Limb (tissue), 2 donors: ENCODE measurements at regions not wholly inside any gene's neighbourhood (a gene's known extent, or its start where the extent isn't known, plus 50 kb on each side); places are given as distances from the start of the nearest gene placed in this dataset.

Source experiments
- DNase-seq, 2 donors: peaks; one replicate each; pipeline ENCODE4 v3.0.0-alpha.2; 2016; ENCODE audit errors: extremely low spot score in 2 of 2

DNA sequence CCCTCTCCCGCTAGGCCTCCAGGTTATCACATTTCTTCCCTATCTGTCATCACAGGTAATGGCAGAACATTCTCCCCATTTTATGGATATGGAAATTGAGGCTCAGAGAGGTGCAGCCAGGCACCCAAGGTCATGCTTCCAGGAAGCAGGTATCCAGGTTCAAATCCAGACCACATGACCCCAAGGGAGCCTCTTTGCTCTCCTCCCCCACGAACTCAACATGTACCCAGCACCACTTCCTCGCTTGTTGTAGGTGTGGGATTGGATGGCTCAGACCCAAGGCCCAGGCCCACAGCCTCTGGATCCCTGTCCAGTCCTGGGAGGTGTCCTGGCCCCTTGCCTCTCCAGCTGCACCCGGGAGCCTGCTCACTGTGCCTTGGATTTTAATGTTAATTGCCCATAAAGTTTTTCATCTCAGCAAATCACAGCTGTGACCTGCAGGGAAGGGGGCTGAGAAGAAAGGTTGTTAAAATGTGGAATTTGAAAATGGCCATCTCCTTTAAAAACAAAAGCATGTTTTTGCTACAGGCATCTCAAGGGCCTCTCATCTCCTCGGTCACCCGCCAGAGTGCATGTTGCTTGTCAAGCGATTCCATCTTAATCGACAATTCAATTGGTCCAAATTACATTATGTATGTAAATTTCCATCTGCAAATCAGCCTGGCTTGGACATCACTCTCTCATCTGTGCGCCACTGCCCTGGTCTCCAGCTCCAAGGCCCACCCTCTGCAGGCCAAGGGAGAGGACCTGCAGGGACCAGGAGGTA is 205.4 kb upstream of the ZMIZ1 start:
- no peak for DNase-seq

DNA sequence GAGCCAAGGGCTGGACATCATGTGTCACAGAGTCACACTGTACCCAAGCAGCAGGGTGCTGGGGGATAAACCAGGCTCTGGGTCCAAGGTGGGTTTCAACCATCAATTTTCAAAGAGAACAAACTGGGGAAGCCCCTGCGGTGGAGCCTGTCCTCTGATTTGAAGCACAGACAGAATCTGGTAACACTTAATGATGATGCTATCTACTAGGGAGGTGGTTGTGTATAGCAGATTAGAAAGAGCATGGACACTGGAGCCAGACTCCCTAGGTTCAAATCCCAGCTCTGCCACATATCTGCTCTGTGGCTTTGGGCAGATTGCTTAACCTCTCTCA is 204.9 kb upstream of the ZMIZ1 start:
- DNase-seq, result no peak

DNA sequence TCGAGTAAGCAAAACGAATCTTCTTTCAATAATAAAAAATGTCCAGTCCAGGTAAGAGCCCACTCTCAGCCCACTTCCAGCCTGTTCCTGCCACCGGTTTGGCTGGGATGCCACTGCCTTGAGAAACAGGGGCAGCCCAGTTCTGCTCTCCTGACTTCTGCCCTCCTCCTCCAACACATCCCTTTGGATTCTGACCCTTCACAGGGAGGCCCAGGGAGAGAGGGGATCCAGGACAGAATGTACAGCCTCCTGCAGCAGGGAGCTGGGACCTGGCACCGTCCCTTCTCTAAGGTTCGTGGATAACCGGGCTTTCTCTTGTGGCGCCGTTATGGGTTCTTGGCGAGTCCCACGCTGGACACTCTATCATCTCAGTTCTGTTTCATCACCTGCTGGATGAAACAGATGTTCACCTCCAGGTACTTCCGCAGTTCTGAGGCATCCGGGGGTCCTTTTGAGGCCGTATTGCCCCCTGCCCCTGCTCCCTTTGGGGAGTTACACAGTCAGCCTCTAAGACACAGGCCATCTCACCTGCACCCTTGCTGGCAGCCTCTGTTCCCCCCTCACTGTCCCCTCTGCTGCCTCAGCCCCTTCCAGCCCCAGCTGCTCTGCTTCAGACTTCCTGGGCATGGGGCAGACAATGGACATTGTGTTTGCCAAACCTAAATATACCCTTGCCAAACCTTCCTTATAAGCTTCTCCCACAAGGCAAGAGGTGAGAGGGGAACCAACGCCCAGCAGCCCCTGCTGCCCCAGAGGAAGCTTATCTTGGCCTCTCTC is 203.8 kb upstream of the ZMIZ1 start:
- no peak for DNase-seq

DNA sequence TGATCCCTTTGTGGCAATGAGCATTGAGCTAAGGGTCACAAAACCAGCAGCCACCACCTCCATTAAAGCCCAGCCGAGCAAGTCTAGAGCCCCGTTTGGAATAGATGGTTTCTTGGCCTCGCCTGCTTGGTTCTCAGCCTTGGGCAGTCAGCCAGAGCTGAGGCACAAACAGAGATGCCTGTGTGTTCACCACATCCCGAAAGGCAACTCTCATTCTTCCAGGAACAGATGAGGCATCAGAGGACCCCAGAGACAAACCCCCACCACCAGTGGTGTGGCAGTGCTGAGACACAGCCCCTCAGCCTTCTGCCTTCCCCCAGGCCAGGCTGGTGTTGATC is 203.3 kb upstream of the ZMIZ1 start:
- DNase-seq, result no peak

DNA sequence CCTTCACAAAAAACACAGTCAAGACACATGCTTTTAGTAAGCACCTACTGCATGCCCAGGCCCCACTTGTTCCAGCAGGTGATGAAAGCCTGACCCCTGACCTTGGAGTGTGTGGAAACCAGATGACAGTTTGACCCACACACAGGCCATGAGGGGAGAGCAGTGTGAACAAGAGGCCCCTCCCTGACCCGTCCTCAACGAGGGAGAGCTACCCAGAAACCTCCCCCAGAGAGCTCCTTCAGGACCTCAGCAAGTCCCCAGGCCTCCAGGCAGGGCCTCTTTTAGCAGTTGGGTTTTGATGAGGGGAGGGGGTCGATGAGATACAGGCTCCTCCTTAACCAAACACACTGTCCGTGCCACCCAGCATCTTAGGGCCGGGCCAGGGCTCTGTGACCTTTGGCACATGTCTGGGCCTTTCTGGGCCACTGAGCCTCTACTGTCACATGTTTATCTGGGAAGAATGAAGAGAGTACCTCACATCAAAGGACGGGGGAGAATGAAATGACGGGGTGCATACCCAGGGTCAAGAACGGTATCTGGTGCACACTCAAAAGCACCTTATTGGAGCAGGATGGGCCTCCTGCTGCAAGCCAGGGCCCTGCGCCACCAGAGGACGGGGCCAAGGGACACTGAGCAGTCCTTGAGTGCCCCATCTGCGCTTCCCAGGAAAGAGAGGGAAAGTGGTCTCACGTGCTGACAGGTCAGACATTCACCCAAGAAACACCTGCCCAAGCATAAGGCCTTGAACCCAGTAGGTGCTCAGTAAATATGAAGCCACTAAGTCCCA is 202.6 kb upstream of the ZMIZ1 start:
- peak in 1 of 2 donors; percentile 21 for DNase-seq

DNA sequence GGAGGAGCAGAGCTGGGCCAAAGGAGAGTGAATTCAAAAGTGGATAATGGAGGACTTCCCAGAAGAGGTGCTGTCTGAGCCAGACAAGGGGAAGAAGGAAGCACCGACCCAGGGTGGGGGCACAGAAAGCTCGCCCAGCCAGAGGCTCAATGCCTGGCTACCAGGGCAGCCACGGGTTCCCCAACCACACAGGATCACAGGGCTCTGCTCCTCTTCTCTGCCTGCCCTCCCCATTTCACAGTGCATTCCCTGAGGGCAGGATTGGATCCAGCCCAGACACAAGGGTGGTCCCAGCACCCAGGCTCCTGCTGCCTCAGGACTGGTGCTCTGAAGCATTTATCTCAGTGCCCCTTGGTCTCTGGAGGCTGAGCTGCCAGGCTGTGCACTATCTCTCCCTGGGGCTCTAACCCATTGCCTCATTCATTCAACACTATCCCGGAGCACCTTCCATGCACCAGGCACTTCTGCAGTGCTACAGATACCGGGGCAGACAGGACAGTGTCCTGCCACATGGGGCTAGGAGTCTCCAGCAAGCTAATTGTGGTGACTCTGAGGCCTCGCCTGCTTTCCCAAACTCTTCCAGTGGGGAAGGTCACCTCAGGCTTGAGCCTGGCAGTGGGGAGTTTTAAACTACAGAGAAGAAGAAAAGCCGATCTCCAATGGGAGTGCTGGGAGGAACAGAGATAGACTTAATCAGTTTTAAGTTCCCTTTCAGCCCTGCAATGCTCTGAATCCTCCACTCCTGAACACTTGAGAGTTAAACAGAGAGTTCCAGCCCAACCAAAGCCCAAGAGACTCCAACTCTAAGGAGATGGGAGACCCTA is 201.8 kb upstream of the ZMIZ1 start:
- DNase-seq, result peak in 1 of 2 donors; percentile 24

DNA sequence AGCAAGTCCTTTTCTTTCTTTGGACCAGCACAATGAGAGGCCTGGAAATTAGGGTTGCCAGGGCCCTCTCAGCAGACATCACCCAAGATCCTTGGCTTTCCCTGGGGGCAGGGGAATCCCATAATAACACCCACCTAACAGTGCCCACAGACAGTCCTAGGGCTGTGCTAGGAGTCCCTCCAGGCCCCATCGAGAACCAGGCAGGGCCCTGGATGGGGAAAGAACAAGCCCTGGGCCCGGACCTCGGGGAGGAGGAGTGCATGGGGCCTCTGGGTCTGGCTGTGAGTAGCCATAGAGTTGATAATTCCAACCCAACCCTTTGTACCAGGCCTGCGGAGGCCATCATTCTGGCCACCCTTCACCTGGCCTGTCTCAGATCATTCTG is 201.2 kb upstream of the ZMIZ1 start:
- peak in 1 of 2 donors; percentile 13 for DNase-seq

DNA sequence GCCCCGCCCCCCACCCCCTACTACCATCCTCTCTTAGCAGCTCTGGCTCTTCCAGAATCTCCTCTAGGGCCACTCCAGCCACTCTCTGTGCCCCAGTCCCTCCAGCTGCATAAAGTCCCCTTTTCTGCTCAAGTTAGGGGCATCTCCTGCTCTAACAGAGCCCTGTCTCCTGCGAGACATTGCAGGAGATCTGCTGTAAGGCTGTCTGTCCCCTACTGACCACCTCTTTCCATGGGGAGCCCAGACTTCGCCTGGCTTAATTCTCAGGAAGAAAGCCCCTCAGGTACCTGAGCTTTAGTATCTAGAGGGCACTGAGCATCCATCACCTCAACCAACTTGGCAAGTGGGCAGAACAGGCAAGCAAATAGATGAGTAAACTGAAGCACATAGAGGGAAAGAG is 200.7 kb upstream of the ZMIZ1 start:
- peak in 1 of 2 donors; percentile 19 for DNase-seq

DNA sequence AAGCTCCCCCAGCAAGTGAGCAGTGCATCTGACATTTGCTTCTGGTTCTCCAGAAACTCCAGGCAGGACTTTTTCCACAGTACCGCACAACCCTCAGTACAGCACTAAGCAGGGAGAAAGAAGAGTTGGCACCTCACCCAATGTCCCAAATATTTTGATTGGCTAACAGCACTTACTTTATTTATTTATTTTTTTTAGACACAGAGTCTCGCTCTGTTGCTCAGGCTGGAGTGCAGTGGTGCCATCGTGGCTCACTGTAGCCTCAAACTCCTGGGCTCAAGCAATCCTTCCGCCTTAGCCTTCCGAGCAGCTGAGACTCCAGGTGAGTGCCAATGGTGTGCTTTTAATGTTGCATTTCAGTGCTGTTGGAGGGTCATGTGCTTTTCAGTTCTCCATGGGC is 200.3 kb upstream of the ZMIZ1 start:
- peak in 1 of 2 donors; percentile 21 for DNase-seq

DNA sequence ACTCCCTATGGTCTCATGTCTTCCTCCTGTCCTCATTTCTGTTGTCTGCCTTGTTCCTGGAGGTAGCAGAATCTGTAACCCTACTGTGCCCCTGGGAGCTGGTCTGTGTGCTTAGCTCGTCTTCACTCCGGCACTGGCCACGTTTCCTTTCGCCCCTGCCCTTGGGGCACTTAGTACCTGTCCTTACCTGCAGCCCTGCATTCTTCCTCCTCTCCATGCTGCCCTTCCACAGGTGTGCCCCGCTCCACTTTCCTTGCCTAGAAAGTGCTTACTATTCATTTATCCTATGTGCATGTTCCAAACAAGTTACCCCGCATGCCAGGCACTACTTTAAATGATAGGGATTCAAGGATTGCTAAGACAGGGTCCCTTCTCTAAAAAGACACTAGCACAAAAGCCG is 199.9 kb upstream of the ZMIZ1 start:
- peak in 1 of 2 donors; percentile 23 for DNase-seq

DNA sequence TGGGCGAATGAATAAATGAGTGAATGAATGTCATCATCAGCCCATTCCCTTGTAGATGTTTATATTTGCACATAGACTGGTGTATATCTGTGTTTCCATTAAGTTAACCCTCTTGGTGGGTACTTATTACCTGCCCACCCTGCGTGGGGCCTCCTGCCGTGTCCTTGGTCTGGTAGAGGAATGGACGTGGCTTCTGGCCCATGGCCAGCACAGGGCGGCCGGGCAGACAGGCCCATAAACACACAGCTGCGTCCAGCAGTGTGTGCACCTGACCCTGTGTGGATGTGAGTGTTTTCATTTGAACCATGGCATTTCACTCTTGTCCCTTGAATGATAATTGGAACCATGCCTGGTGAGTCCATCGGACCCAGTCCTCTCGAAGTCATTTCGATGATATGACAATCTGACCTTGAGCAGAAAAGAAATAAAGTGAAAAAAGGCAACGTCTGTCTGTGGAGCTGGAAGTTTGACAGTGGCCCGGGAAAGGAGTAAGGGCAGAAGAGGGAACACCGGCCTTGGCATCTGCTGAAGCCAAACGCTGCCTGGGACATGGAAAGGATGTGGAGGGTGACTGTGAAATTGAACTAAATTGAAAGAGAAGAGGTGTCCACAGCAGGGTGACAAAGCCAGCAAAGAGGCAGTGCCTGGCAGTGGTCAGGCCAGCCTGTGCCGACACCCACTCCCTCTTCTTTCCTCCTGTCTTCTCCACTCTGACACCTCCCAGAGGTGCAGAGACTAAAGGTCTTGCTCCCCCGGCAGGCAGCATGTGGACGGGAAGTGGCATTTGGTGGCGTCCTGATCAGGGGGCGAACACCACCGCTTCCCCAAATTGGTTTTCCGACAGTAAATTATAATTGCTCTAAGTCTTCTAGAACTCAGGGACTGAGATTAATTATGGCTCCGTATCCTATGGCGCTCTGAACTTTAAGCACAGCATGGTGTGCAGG is 199.0 kb upstream of the ZMIZ1 start:
- peak in 1 of 2 donors; percentile 20 for DNase-seq

DNA sequence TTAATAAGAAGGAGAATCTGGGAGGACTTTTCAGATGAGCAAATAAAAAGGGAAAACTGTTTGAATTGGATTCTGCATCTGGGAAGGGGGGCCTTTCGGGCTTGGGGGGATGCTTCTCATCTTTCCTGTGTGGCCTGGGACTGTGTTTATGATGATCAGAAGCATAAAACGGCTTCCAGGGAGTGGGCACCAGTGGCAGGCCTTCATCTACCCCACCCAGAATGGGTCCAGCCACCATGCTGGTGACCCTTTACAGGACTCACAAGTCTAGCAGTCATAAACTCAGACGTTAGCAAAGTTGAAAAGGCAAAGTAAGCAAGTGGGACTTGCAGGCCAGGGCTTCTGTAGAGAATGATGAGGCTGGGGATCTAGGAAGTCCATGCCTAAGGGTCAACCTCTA is 198.3 kb upstream of the ZMIZ1 start:
- no peak for DNase-seq

DNA sequence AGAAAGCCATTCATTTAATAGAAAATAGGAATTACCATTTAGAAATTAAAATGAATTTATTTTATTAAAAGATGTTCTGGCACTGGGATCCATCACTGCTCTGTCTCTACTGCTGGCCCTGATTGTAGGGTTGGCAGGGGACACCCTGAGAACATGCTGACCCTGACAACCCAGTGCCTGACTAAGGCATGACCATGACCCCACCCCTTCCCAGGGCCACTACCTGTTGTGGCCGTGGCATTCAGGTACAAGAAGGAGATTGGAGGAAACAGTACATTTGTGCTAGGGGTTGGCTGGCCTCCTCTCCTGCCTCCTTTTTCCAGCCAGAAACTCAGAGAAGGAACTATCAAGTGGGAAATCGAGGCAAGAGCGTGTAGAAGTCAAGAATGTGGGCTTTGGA is 197.0 kb upstream of the ZMIZ1 start:
- peak in 1 of 2 donors; percentile 7 for DNase-seq

DNA sequence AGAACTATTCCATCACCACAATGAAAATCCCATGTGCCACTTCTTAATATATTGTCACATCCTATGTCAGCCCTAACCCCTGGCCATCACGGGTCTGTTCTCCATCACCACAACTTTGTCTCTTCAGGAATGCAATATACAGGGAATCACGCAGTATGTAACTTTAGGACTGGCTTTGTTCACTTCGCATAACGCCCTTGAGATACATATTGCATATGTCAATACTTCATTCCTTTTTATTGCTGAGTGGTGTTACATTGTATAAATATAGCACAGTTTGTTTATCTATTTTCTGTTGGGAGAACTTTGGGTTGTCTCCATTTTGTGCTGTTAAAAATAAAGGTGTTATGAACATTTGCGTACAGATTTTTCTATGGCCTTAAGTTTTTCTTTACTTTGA is 195.4 kb upstream of the ZMIZ1 start:
- no peak for DNase-seq

DNA sequence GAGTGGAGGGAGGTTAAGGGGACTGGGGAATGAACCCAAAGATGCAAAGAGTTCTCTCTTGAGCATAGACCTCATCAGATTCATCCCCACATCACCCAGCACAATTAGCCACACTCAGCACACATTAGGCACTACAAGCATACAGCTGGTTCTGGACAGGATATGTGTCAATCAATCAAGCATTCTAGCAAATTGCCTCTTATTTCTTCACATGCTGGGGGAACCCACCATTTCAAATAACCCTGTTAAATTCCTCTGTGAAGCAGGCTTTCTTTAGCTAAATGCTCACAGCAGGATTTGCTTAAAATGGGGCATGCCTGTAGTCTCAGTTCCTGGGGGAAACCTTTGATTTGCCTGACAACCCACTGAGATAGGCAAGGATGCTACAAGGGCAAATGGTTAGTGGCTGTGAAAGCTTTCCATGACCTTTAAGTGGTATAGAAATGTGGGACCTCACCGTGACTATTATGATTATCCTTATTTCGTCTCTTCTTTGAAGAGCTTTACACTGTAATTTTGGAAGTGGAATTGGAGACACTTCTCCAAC is 193.4 kb upstream of the ZMIZ1 start:
- DNase-seq, result no peak

DNA sequence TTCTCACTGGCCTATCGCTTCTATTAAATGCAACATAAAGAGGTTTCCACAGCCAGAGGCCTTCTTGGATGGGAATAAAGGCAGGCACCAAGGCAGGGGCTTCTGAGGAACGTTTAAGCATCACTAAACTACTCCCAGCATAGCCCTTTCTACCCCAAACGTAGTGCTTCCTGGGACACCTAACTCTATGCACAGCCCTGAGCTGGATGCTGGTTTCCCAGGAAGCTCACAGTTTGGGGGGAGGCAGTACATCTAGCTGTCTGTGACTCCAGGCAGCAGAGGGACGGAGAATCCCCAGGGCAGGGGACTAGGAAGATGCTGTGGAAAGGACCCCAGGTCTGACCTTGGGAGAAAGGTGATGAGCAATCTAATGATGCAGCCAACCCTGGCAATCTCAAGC is 192.8 kb upstream of the ZMIZ1 start:
- DNase-seq, result peak in 1 of 2 donors; percentile 14

DNA sequence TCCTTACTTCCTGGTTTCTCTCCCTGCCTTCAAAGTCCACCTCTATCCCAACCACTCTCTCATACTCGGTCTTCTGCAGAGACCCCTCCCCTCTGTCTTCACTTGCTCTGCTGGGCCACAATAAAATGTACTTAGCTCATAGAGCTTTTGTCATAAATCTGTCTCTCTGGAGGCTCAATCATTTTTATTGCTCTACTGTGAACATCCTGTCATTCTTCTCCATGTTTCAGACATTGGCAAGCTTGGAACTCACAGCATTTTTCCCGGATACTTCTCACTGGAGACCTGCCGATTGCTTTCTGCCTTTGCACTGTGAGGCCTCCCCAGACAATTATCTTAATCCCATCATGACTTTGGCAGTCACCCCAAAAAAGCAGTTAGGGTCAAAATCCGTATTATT is 192.3 kb upstream of the ZMIZ1 start:
- peak in 1 of 2 donors; percentile 17 for DNase-seq

DNA sequence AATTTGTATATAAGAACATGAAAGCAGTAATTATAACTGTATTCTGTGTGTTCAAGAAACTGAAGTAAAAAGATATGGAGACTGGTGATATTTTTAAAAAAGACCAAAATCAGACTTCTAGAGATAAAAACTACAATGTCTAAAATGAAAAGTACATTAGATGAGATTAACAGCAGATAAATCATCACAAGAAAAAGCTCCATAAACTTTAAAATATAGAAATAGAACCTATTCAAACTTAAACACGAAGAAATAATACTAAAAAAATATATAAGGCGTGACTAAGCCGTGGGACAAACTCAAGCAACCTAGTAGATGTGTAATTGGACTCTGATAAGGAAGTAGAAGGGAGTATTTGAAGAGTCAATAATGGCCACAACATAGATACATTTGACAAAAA is 189.1 kb upstream of the ZMIZ1 start:
- DNase-seq, result no peak

DNA sequence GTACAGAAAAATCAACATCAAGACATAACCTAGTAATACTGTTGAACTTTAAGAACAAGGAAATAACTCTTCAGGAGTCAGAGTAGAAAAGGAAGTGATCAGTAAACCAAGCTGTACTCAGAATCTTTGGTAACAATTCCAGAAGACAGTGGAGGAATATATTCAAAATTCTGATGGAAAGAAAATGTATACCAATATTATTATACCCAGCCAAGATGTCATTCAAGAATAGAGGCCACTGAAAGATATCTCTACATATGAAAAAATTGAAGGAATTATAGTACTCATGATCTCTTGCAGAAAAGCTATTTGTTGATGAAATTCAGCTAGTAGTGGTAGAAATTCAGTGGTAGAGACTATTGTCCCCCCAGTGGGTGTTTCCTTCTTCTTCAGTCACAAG is 182.6 kb upstream of the ZMIZ1 start:
- no peak for DNase-seq

DNA sequence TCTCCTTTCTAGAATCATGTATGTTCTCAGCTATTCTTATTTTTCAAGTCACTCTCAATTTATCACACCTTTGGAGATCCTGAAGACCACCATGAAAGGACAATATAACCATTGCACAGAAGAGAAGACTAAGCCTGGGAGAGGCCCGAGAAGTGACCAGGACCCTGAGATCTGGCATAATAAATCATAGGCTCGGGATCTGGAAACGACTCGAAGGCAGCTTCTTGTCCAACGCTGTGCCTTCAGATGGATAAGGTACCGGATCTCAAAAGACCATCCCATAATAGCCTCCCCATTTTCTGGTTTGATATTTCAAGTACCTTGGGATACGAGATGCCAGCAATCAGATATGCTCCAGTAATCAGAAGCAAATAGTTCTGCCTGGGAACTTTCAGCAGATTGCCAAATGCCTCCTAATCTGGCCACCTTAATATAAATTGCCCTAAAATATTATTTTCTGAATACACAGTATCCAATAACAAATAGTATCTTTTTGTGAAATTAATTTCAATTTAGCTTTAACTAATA is 179.2 kb upstream of the ZMIZ1 start:
- DNase-seq, result no peak
